H9 (cell line): ENCODE measurements at regions not wholly inside any gene's neighbourhood (a gene's known extent, or its start where the extent isn't known, plus 50 kb on each side); places are given as distances from the start of the nearest gene placed in this dataset.
"Not testable (repeated sequence)": the region's sequence is repeated elsewhere in the genome, so short reads cannot be mapped to it uniquely, and the experiment has no call there.

Experiments used
- DNase-seq: peaks from one replicate; pipeline ENCODE4 v3.0.0-alpha.2; 2017
- H2AFZ ChIP-seq: one replicate; pipeline ENCODE4 v1.6.1; 2013; ENCODE audit warnings: mild to moderate bottlenecking, low read length, control low read depth, moderate library complexity
- H2AK5ac ChIP-seq: 2 replicates; pipeline ENCODE4 v1.6.1; 2013; ENCODE audit warnings: low read length, control low read depth, mixed read lengths; ENCODE audit not compliant: insufficient read length
- H2BK120ac ChIP-seq: one replicate; pipeline ENCODE4 v1.6.1; 2013; ENCODE audit warnings: low read depth, mild to moderate bottlenecking, low read length, control low read depth, inconsistent platforms; ENCODE audit not compliant: poor library complexity, severe bottlenecking
- H2BK12ac ChIP-seq: 2 replicates; pipeline ENCODE4 v1.6.1; 2013; ENCODE audit warnings: low read length, control low read depth, mixed read lengths, low read depth; ENCODE audit not compliant: insufficient read length
- H2BK15ac ChIP-seq: 2 replicates; pipeline ENCODE4 v1.6.1; 2013; ENCODE audit warnings: low read depth, low read length, control low read depth
- H2BK20ac ChIP-seq: one replicate; pipeline ENCODE4 v1.6.1; 2013; ENCODE audit warnings: low read depth, mild to moderate bottlenecking, low read length, control low read depth, inconsistent platforms; ENCODE audit not compliant: poor library complexity, severe bottlenecking
- H2BK5ac ChIP-seq: 2 replicates; pipeline ENCODE4 v1.6.1; 2013; ENCODE audit warnings: low read length, control low read depth, mixed read lengths; ENCODE audit not compliant: insufficient read length
- H3K14ac ChIP-seq: 2 replicates; pipeline ENCODE4 v1.6.1; 2013; ENCODE audit warnings: low read length, control low read depth; ENCODE audit not compliant: insufficient read depth
- H3K18ac ChIP-seq: 2 replicates; pipeline ENCODE4 v1.6.1; 2013; ENCODE audit warnings: low read depth, mild to moderate bottlenecking, mixed read lengths, low read length, control low read depth; ENCODE audit not compliant: insufficient read length
- H3K23ac ChIP-seq: 2 replicates; pipeline ENCODE4 v1.6.1; 2013; ENCODE audit warnings: low read length, control low read depth, mixed read lengths, low read depth; ENCODE audit not compliant: insufficient read length
- H3K23me2 ChIP-seq: 2 replicates; pipeline ENCODE4 v1.6.1; 2013; ENCODE audit warnings: low read depth, mild to moderate bottlenecking, mixed read lengths, low read length, control low read depth; ENCODE audit not compliant: insufficient read length, poor library complexity, severe bottlenecking
- H3K27ac ChIP-seq: 2 replicates; pipeline ENCODE4 v1.5.1; 2013; ENCODE audit warnings: low read length, control low read depth, mixed read lengths, low read depth; ENCODE audit not compliant: insufficient read length
- H3K27me3 ChIP-seq: 2 replicates; pipeline ENCODE4 v1.6.1; 2013; ENCODE audit warnings: low read length, control low read depth, inconsistent platforms; ENCODE audit not compliant: insufficient read depth
- H3K4ac ChIP-seq: 2 replicates; pipeline ENCODE4 v1.6.1; 2013; ENCODE audit warnings: low read depth, mild to moderate bottlenecking, control low read depth, inconsistent platforms, low read length, moderate library complexity
- H3K4me1 ChIP-seq: 2 replicates; pipeline ENCODE4 v1.6.1; 2013; ENCODE audit warnings: low read length, control low read depth, inconsistent platforms; ENCODE audit not compliant: insufficient read depth
- H3K4me2 ChIP-seq: 2 replicates; pipeline ENCODE4 v1.6.1; 2013; ENCODE audit warnings: low read length, control low read depth, mixed read lengths; ENCODE audit not compliant: insufficient read length, insufficient read depth
- H3K56ac ChIP-seq: 2 replicates; pipeline ENCODE4 v1.6.1; 2013; ENCODE audit warnings: low read depth, mild to moderate bottlenecking, mixed read lengths, low read length, control low read depth; ENCODE audit not compliant: insufficient read length
- H3K79me1 ChIP-seq: 2 replicates; pipeline ENCODE4 v1.6.1; 2013; ENCODE audit warnings: low read depth, mild to moderate bottlenecking, moderate library complexity, low read length, control low read depth, inconsistent platforms; ENCODE audit not compliant: insufficient read depth, poor library complexity, severe bottlenecking
- H3K79me2 ChIP-seq: 2 replicates; pipeline ENCODE4 v1.6.1; 2013; ENCODE audit warnings: low read length, control low read depth, inconsistent platforms; ENCODE audit not compliant: insufficient read depth
- H3K9ac ChIP-seq: 2 replicates; pipeline ENCODE4 v1.6.1; 2013; ENCODE audit warnings: low read length, control low read depth, mixed read lengths; ENCODE audit not compliant: insufficient read length; ENCODE audit errors: extremely low read depth
- H3K9me3 ChIP-seq: one replicate; pipeline ENCODE4 v1.6.1; 2013; ENCODE audit warnings: low read depth, low read length, inconsistent platforms; ENCODE audit not compliant: control insufficient read depth
- H3T11ph ChIP-seq: one replicate; pipeline ENCODE4 v1.6.1; 2013; ENCODE audit warnings: mild to moderate bottlenecking, low read length, control low read depth, inconsistent platforms
- H4K20me1 ChIP-seq: one replicate; pipeline ENCODE4 v1.6.1; 2013; ENCODE audit not compliant: control insufficient read depth, insufficient read length, insufficient read depth
- H4K5ac ChIP-seq: 2 replicates; pipeline ENCODE4 v1.6.1; 2013; ENCODE audit warnings: low read depth, mild to moderate bottlenecking, mixed read lengths, low read length, control low read depth; ENCODE audit not compliant: insufficient read length
- H4K8ac ChIP-seq: replicated peaks from 2 replicates; pipeline ENCODE4 v1.6.1; 2013; ENCODE audit warnings: low read length, control low read depth, mixed read lengths, low read depth; ENCODE audit not compliant: insufficient read length
- H4K91ac ChIP-seq: 2 replicates; pipeline ENCODE4 v1.6.1; 2013; ENCODE audit warnings: low read depth, mild to moderate bottlenecking, moderate library complexity, mixed read lengths, low read length, control low read depth; ENCODE audit not compliant: insufficient read length
- H3K27ac Mint-ChIP-seq, 3 experiments: 2 replicates in 2 of 3; 3 replicates in 1 of 3; pipeline ENCODE4 v1.8.0; 2020 to 2021; ENCODE audit warnings: mixed read lengths in 3 of 3, mild to moderate bottlenecking in 1 of 3, moderate library complexity in 1 of 3
- H3K27me3 Mint-ChIP-seq: 2 replicates; pipeline ENCODE4 v1.8.0; 2021; ENCODE audit warnings: low read depth, mild to moderate bottlenecking, moderate library complexity, mixed read lengths
- H3K36me3 Mint-ChIP-seq, 3 experiments: 2 replicates in 2 of 3; 3 replicates in 1 of 3; pipeline ENCODE4 v1.8.0; 2020 to 2021; ENCODE audit warnings: low read depth in 3 of 3, mixed read lengths in 3 of 3; ENCODE audit not compliant: insufficient read depth in 1 of 3
- H3K4me1 Mint-ChIP-seq, 2 experiments: 2 replicates each; pipeline ENCODE4 v1.8.0; 2020; ENCODE audit warnings: mixed read lengths in 2 of 2
- H3K4me3 Mint-ChIP-seq, 2 experiments: 2 replicates in 1 of 2; 3 replicates in 1 of 2; pipeline ENCODE4 v1.8.0; 2020 to 2021; ENCODE audit warnings: mild to moderate bottlenecking in 2 of 2, mixed read lengths in 2 of 2, moderate library complexity in 1 of 2
- H3K9me3 Mint-ChIP-seq, 2 experiments: 2 replicates in 1 of 2; 3 replicates in 1 of 2; pipeline ENCODE4 v1.8.0; 2020; ENCODE audit warnings: mild to moderate bottlenecking in 2 of 2, mixed read lengths in 2 of 2, moderate library complexity in 1 of 2
- CTCF ChIP-seq: fragments of 200-600 bp; sonication (generic); conservative IDR thresholded peaks from 3 replicates; pipeline ENCODE4 v1.8.0; 2021; ENCODE audit warnings: antibody characterized with exemption, mild to moderate bottlenecking
- WGBS: extraction: QIAGEN DNeasy Blood & Tissue Kit; methylation state at CpG from one replicate; pipeline ENCODE4 v1.1.7; 2013; ENCODE audit warnings: missing lambda C conversion rate, low lambda C conversion rate, mixed read lengths; ENCODE audit not compliant: insufficient read length; ENCODE audit errors: extremely low coverage; 5-methylcytosine and 5-hydroxymethylcytosine counted together

DNA sequence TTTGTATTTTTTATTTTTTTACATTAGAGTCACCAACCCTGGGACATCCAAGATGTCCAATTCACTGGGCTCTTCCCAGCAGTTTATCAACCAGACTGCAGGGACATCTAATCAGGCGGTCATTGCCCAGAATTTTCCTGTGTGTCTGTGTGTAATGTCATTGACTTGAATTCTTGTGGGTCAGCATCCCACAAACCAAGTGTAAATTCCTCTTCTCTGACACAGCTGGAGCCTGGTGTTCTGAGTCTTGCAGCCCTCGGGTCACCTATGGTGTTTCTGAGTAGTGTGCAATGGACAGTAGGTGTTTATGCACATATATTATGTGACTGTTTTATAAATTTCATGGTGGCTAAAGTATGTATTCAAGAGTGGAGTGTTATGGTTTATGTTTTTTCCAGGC lies 815.7 kb downstream of the SEMA5A start:
- Mint-ChIP-seq H3K27me3 (no peaks in the 10 kb centered on the region), H3K4me1 (no peaks in the 10 kb centered on the region), H3K27ac (no peak overlapping the region), H3K36me3 (peaks cover 7 to 16% (median 9%) of the 10 kb centered on the region in 3 experiments), H3K4me3 (no peak overlapping the region), H3K9me3 (peaks cover 18 to 23% of the 10 kb centered on the region in 2 experiments)
- Histone ChIP-seq H4K8ac (no peak overlapping the region), H4K20me1 (no peaks in the 10 kb centered on the region), H3K9me3 (no peaks in the 10 kb centered on the region), H3K79me2 (no peaks in the 10 kb centered on the region), H3K79me1 (no peaks in the 10 kb centered on the region), H2AFZ (no peak overlapping the region), H3K9ac (no peak overlapping the region), H2BK120ac (no peak overlapping the region), H3K18ac (no peak overlapping the region), H3K4ac (no peak overlapping the region), H2BK12ac (no peak overlapping the region), H2AK5ac (no peak overlapping the region), H3K27ac (no peak overlapping the region), H3K56ac (no peak overlapping the region), H2BK5ac (no peak overlapping the region), H3K23ac (no peak overlapping the region), H3K23me2 (no peaks in the 10 kb centered on the region), H2BK20ac (no peak overlapping the region), H4K91ac (no peak overlapping the region), H3K14ac (no peak overlapping the region), H3K27me3 (no peaks in the 10 kb centered on the region), H3T11ph (no peak overlapping the region), H3K4me2 (no peak overlapping the region), H3K4me1 (no peaks in the 10 kb centered on the region), H4K5ac (no peak overlapping the region), H2BK15ac (no peak overlapping the region)
- DNase-seq, result no peak
- TF ChIP-seq CTCF, result no peak
- no CpG with 5 or more reads among the region's 2 CpGs for WGBS

DNA sequence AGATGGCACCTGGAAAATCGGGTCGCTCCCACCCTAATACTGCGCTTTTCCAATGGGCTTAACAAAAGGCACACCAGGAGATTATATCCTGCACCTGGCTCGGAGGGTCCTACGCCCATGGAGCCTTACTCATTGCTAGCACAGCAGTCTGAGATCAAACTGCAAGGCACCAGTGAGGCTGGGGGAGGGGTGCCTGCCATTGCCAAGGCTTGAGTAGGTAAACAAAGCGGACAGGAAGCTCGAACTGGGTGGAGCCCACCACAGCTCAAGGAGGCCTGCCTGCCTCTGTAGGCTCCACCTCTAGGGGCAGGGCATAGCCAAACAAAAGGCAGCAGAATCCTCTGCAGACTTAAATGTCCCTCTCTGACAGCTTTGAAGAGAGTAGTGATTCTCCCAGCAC lies 814.8 kb downstream of the SEMA5A start:
- not testable (repeated sequence) for H3K79me1 ChIP-seq, H2AFZ ChIP-seq, H4K20me1 ChIP-seq, H3K4me1 ChIP-seq, H4K91ac ChIP-seq, DNase-seq, H3K27me3 Mint-ChIP-seq, H3K4me3 Mint-ChIP-seq, H4K8ac ChIP-seq, H3K79me2 ChIP-seq, H3K27ac ChIP-seq, H3K27me3 ChIP-seq, H2BK12ac ChIP-seq, H4K5ac ChIP-seq, H3K23ac ChIP-seq, H2BK120ac ChIP-seq, H3K56ac ChIP-seq, H3K4me2 ChIP-seq, H3K9me3 ChIP-seq, H3K4ac ChIP-seq, H3K23me2 ChIP-seq, H3K18ac ChIP-seq, H2BK20ac ChIP-seq, H2BK5ac ChIP-seq, H2BK15ac ChIP-seq, H2AK5ac ChIP-seq, H3K4me1 Mint-ChIP-seq, H3K14ac ChIP-seq, H3K27ac Mint-ChIP-seq, H3K9ac ChIP-seq, H3T11ph ChIP-seq
- H3K36me3 Mint-ChIP-seq, result peaks cover 7 to 16% (median 9%) of the 10 kb centered on the region in 3 experiments
- no CpG with 5 or more reads among the region's 7 CpGs for WGBS
- H3K9me3 Mint-ChIP-seq, result peaks cover 18 to 19% of the 10 kb centered on the region in 2 experiments
